CD8-positive, alpha-beta memory T cell (primary cell): ENCODE measurements at regions not wholly inside any gene's neighbourhood (a gene's known extent, or its start where the extent isn't known, plus 50 kb on each side); places are given as distances from the start of the nearest gene placed in this dataset.

Source experiments
- CTCF ChIA-PET: fragments of 350-600 bp; sonication (Branson Sonifier 250); formaldehyde crosslinking; loops from one replicate; lab custom pipeline; 2021; ENCODE audit warnings: antibody characterized with exemption; lab: Charles Lee
- POLR2A ChIA-PET: fragments of 350-600 bp; sonication (Branson Sonifier 250); formaldehyde crosslinking; loops from one replicate; lab custom pipeline; 2021; ENCODE audit warnings: antibody characterized with exemption; lab: Charles Lee
- DNase-seq, 5 donors: peaks; one replicate each; pipeline versions ENCODE4 v3.0.0 to v3.0.0-alpha.2; 2020 to 2022; ENCODE audit warnings: mixed read lengths in 1 of 5
- H3K27ac ChIP-seq: one replicate; pipeline ENCODE4 v1.7.0; 2013; ENCODE audit warnings: low read depth, mild to moderate bottlenecking, low read length, moderate library complexity
- H3K27me3 ChIP-seq: 2 replicates; pipeline ENCODE4 v1.7.0; 2013; ENCODE audit warnings: low read length, mild to moderate bottlenecking; ENCODE audit not compliant: insufficient read depth, poor library complexity, severe bottlenecking
- H3K36me3 ChIP-seq: 2 replicates; pipeline ENCODE4 v1.7.0; 2013; ENCODE audit warnings: mild to moderate bottlenecking, low read length, moderate library complexity; ENCODE audit not compliant: insufficient read depth
- H3K4me1 ChIP-seq: 2 replicates; pipeline ENCODE4 v1.7.0; 2013; ENCODE audit warnings: mild to moderate bottlenecking, low read length, moderate library complexity; ENCODE audit not compliant: insufficient read depth
- H3K4me3 ChIP-seq: 2 replicates; pipeline ENCODE4 v1.7.0; 2013; ENCODE audit warnings: mild to moderate bottlenecking, low read length
- H3K9me3 ChIP-seq: 2 replicates; pipeline ENCODE4 v1.7.0; 2013; ENCODE audit warnings: mild to moderate bottlenecking, low read length
- H3K27ac Mint-ChIP-seq, 8 donors: one replicate each; pipeline ENCODE4 v1.8.0; 2020 to 2021; ENCODE audit warnings: mixed read lengths in 8 of 8, mild to moderate bottlenecking in 6 of 8, inconsistent platforms in 3 of 8, moderate library complexity in 3 of 8
- H3K27me3 Mint-ChIP-seq, 2 donors: one replicate each; pipeline ENCODE4 v1.8.0; 2020 to 2021; ENCODE audit warnings: mixed read lengths in 2 of 2, mild to moderate bottlenecking in 1 of 2, moderate library complexity in 1 of 2
- H3K36me3 Mint-ChIP-seq, 3 donors: one replicate each; pipeline ENCODE4 v1.8.0; 2020 to 2021; ENCODE audit warnings: mixed read lengths in 3 of 3, inconsistent platforms in 1 of 3, mild to moderate bottlenecking in 1 of 3
- H3K4me1 Mint-ChIP-seq, 3 donors: one replicate each; pipeline ENCODE4 v1.8.0; 2020 to 2021; ENCODE audit warnings: mixed read lengths in 3 of 3, inconsistent platforms in 1 of 3, mild to moderate bottlenecking in 1 of 3
- H3K4me3 Mint-ChIP-seq, 7 donors: one replicate each; pipeline ENCODE4 v1.8.0; 2020 to 2021; ENCODE audit warnings: mixed read lengths in 7 of 7, mild to moderate bottlenecking in 6 of 7, moderate library complexity in 4 of 7, inconsistent platforms in 2 of 7
- H3K9me3 Mint-ChIP-seq, 5 donors: one replicate each; pipeline ENCODE4 v1.8.0; 2020 to 2022; ENCODE audit warnings: mixed read lengths in 5 of 5, mild to moderate bottlenecking in 3 of 5, moderate library complexity in 2 of 5, inconsistent platforms in 1 of 5

DNA sequence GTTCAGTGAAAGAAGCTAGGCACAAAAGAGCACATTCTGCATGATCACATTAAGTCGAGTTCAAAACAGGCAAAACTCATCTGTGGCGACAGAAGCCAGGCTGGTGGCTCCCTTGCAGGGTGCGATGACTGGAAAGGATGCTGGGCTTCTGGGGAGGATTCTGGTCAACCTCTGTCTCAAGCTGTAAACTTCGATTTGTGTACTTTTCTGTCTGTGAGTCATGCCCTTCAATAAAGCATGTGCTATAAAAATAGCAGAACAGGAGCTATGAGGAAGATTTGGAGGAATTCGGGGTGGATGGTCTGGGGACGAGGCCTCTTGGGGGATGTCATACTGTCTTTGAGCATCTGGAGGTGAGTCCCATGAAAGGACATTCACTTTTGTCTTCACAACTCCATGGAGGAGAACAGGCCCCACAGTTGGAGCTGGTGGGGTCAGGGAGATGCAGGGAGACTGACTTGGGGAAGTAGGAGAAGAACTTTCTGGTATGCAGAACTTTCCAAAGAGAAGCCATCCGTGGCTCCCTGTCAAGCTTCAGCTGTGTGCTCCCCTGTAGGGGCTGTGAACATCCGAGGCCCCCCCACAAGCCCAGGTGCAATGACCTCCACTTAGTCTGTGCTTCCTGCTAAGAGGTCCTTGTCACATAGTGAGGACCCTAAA, 77.8 kb upstream of the LINC01488 start:
- ChIA-PET CTCF (no interaction called here), POLR2A (no interaction called here)
- no peak for DNase-seq
- Histone ChIP-seq H3K9me3 (no peaks in the 10 kb centered on the region), H3K4me1 (no peaks in the 10 kb centered on the region), H3K27ac (no peak overlapping the region), H3K27me3 (no peaks in the 10 kb centered on the region), H3K36me3 (no peaks in the 10 kb centered on the region), H3K4me3 (no peak overlapping the region)
- no peaks in the 10 kb centered on the region for H3K36me3 Mint-ChIP-seq
- H3K9me3 Mint-ChIP-seq, result peaks cover 3 to 6% (median 3%) of the 10 kb centered on the region in 5 donors
- no peak overlapping the region for H3K4me3 Mint-ChIP-seq
- peaks cover 2 to 10% (median 7%) of the 10 kb centered on the region in 3 donors for H3K4me1 Mint-ChIP-seq
- peaks cover 8 to 10% of the 10 kb centered on the region in 2 donors for H3K27me3 Mint-ChIP-seq
- H3K27ac Mint-ChIP-seq, result no peak overlapping the region

DNA sequence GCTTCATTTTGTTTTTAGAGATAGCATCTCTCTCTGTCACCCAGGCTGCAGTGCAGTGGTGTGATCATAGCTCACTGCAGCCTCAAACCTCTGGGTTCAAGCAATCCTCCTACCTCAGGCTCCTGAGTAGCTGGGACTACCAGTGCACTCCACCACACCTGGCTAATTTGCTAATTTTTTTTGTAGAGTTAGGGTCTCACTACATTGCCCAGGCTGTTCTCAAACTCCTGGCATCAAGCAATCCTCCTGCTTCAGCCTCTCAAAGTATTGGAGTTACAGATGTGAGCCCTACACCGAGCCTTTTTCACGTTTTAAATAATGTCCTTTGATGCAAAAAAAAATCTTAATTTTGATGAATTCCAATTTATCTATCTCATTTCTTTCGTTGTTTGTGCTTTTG, 75.4 kb upstream of the LINC01488 start:
- Histone ChIP-seq H3K27me3 (no peaks in the 10 kb centered on the region), H3K4me3 (no peak overlapping the region), H3K9me3 (no peaks in the 10 kb centered on the region), H3K36me3 (no peaks in the 10 kb centered on the region), H3K4me1 (peaks cover 17% of the 10 kb centered on the region), H3K27ac (no peak overlapping the region)
- no peak overlapping the region for H3K27ac Mint-ChIP-seq
- no peak overlapping the region for H3K4me3 Mint-ChIP-seq
- no peaks in the 10 kb centered on the region for H3K36me3 Mint-ChIP-seq
- peaks cover 6 to 15% (median 12%) of the 10 kb centered on the region in 3 donors for H3K4me1 Mint-ChIP-seq
- POLR2A ChIA-PET, result no interaction called here
- H3K27me3 Mint-ChIP-seq, result peaks cover 14 to 17% of the 10 kb centered on the region in 2 donors
- H3K9me3 Mint-ChIP-seq, result peaks cover 3 to 6% (median 5%) of the 10 kb centered on the region in 5 donors
- no peak for DNase-seq
- CTCF ChIA-PET, result no interaction called here

GRCh38 chr11:69409812-69410645, 71.4 kb upstream of the LINC01488 start:
- H3K36me3 ChIP-seq, result no peaks in the 10 kb centered on the region
- ChIA-PET POLR2A (no interaction called here), CTCF (no interaction called here)
- no peaks in the 10 kb centered on the region for H3K9me3 ChIP-seq
- Mint-ChIP-seq H3K27me3 (peaks cover 22 to 35% of the 10 kb centered on the region in 2 donors), H3K4me3 (no peak overlapping the region), H3K27ac (no peak overlapping the region), H3K9me3 (peaks cover 0 to 1% (median 0%) of the 10 kb centered on the region in 5 donors), H3K36me3 (peaks cover 0 to 4% (median 1%) of the 10 kb centered on the region in 3 donors), H3K4me1 (peaks cover 4 to 9% (median 5%) of the 10 kb centered on the region in 3 donors)
- no peak overlapping the region for H3K4me3 ChIP-seq
- no peak for DNase-seq
- H3K27me3 ChIP-seq, result no peaks in the 10 kb centered on the region
- H3K4me1 ChIP-seq, result peaks cover 17% of the 10 kb centered on the region
- peak overlapping the region; percentile 36 for H3K27ac ChIP-seq

DNA sequence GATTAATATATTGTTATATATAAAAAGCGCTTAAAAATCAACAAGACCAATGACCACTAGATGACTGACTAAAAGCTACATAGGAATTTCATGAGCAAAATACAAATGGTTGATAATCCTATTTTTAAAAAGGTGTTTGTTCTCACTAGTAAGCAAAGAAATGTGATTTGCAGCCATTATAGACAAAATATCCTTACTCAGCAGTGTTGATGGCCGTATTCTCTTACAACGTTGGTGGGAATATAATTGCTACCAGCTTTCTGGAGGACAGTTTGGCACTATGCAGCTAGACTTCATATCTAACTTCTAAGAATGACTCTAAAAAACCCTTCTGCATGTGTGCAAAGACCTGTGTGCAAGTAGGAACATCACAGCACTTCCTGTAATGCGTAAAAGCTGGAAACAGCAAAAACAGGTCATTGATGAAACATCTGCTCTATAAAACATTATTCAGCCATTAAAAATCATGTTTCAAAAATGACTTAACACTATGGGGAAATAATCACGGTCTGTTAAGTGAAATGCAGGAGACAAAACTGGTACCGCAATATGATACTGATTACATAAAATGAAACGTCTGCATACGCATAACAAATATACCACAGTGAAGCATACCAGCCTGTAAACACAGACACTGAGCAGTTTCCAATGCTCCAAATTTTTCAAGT, 70.1 kb upstream of the LINC01488 start:
- peaks cover 0 to 4% (median 1%) of the 10 kb centered on the region in 3 donors for H3K36me3 Mint-ChIP-seq
- H3K4me1 ChIP-seq, result peaks cover 17% of the 10 kb centered on the region
- no peaks in the 10 kb centered on the region for H3K9me3 ChIP-seq
- no peak overlapping the region for H3K27ac ChIP-seq
- no peak overlapping the region for H3K4me3 Mint-ChIP-seq
- CTCF ChIA-PET, result no interaction called here
- POLR2A ChIA-PET, result no interaction called here
- H3K4me3 ChIP-seq, result no peak overlapping the region
- H3K27ac Mint-ChIP-seq, result no peak overlapping the region
- no peak for DNase-seq
- peaks cover 0 to 1% (median 0%) of the 10 kb centered on the region in 5 donors for H3K9me3 Mint-ChIP-seq
- H3K27me3 Mint-ChIP-seq, result peaks cover 20 to 30% of the 10 kb centered on the region in 2 donors
- H3K36me3 ChIP-seq, result no peaks in the 10 kb centered on the region
- peaks cover 4 to 9% (median 5%) of the 10 kb centered on the region in 3 donors for H3K4me1 Mint-ChIP-seq
- H3K27me3 ChIP-seq, result no peaks in the 10 kb centered on the region

- POLR2A ChIA-PET, result no interaction called here
- Histone ChIP-seq H3K9me3 (no peaks in the 10 kb centered on the region), H3K4me3 (no peak overlapping the region)
These were observed 68.3 kb upstream of the LINC01488 start for GRCh38 chr11:69413015-69413801.

GRCh38 chr11:69413993-69414392, 67.5 kb upstream of the LINC01488 start:
- H3K4me3 Mint-ChIP-seq, result peak overlapping the region in 1 of 7 donors; percentile 28
- H3K4me1 Mint-ChIP-seq, result peaks cover 4 to 9% (median 5%) of the 10 kb centered on the region in 3 donors
- peaks cover 0 to 4% (median 1%) of the 10 kb centered on the region in 3 donors for H3K36me3 Mint-ChIP-seq
- ChIA-PET CTCF (no interaction called here), POLR2A (no interaction called here)
- Histone ChIP-seq H3K36me3 (no peaks in the 10 kb centered on the region), H3K9me3 (no peaks in the 10 kb centered on the region), H3K27ac (no peak overlapping the region), H3K4me3 (no peak overlapping the region), H3K4me1 (peaks cover 17% of the 10 kb centered on the region), H3K27me3 (no peaks in the 10 kb centered on the region)
- H3K9me3 Mint-ChIP-seq, result peaks cover 0 to 1% (median 0%) of the 10 kb centered on the region in 5 donors
- H3K27ac Mint-ChIP-seq, result no peak overlapping the region
- no peak for DNase-seq
- peaks cover 16 to 22% of the 10 kb centered on the region in 2 donors for H3K27me3 Mint-ChIP-seq

More at GRCh38 chr11:69413015-69413801, 68.3 kb upstream of the LINC01488 start:
- Histone ChIP-seq H3K27me3 (no peaks in the 10 kb centered on the region), H3K27ac (no peak overlapping the region), H3K36me3 (no peaks in the 10 kb centered on the region), H3K4me1 (peaks cover 17% of the 10 kb centered on the region)
- Mint-ChIP-seq H3K4me1 (peaks cover 4 to 9% (median 5%) of the 10 kb centered on the region in 3 donors), H3K27ac (no peak overlapping the region), H3K27me3 (peaks cover 24 to 27% of the 10 kb centered on the region in 2 donors), H3K36me3 (peaks cover 0 to 4% (median 1%) of the 10 kb centered on the region in 3 donors), H3K4me3 (no peak overlapping the region), H3K9me3 (peaks cover 0 to 1% (median 0%) of the 10 kb centered on the region in 5 donors)
- DNase-seq, result no peak
- CTCF ChIA-PET, result no interaction called here

GRCh38 chr11:69414773-69415187, 66.7 kb upstream of the LINC01488 start:
- peaks cover 16 to 22% of the 10 kb centered on the region in 2 donors for H3K27me3 Mint-ChIP-seq
- Histone ChIP-seq H3K36me3 (no peaks in the 10 kb centered on the region), H3K4me3 (no peak overlapping the region), H3K9me3 (no peaks in the 10 kb centered on the region), H3K4me1 (peaks cover 12% of the 10 kb centered on the region), H3K27ac (no peak overlapping the region), H3K27me3 (no peaks in the 10 kb centered on the region)
- H3K4me3 Mint-ChIP-seq, result no peak overlapping the region
- peaks cover 3 to 8% (median 3%) of the 10 kb centered on the region in 3 donors for H3K4me1 Mint-ChIP-seq
- DNase-seq, result no peak
- H3K27ac Mint-ChIP-seq, result no peak overlapping the region
- H3K36me3 Mint-ChIP-seq, result peaks cover 0 to 4% (median 1%) of the 10 kb centered on the region in 3 donors
- peaks cover 0 to 1% (median 0%) of the 10 kb centered on the region in 5 donors for H3K9me3 Mint-ChIP-seq
- ChIA-PET POLR2A (no interaction called here), CTCF (no interaction called here)
